RWPE1 (cell line): ENCODE measurements at regions not wholly inside any gene's neighbourhood (a gene's known extent, or its start where the extent isn't known, plus 50 kb on each side); places are given as distances from the start of the nearest gene placed in this dataset.

Experiments
- CTCF ChIA-PET: fragments of 350-600 bp; sonication (Branson Sonifier 250); formaldehyde crosslinking; extraction: SDS; loops from one replicate; lab custom pipeline; 2021; lab: Yijun Ruan, JAX
- POLR2A ChIA-PET: fragments of 400-600 bp; formaldehyde crosslinking; extraction: SDS; loops from one replicate; lab custom pipeline; 2020; ENCODE audit warnings: antibody characterized with exemption; ENCODE audit not compliant: low non-redundant PET; lab: Yijun Ruan, JAX
- DNase-seq: peaks from one replicate; pipeline ENCODE4 v3.0.0; 2012; ENCODE audit warnings: low spot score
- H3K27ac ChIP-seq: fragments of 450-650 bp; 2 replicates; pipeline ENCODE4 v1.5.1; 2017
- TF ChIP-seq, protein P1 (sequence below): fragments of 450-650 bp; conservative IDR thresholded peaks from 2 replicates; pipeline ENCODE4 v1.5.1; 2017; ENCODE audit warnings: low read depth, mild to moderate bottlenecking

GRCh38 chr2:8197825-8198224, 484.0 kb upstream of the ID2 start:
- POLR2A ChIA-PET: no interaction called here
- CTCF ChIA-PET: interaction anchor here (0.5 kb wide), 1 partner anchor 832 kb away, joined by 3 read pairs; no protein-coding TSS in a partner anchor
- no peak for DNase-seq
- TF ChIP-seq, protein P1, sequence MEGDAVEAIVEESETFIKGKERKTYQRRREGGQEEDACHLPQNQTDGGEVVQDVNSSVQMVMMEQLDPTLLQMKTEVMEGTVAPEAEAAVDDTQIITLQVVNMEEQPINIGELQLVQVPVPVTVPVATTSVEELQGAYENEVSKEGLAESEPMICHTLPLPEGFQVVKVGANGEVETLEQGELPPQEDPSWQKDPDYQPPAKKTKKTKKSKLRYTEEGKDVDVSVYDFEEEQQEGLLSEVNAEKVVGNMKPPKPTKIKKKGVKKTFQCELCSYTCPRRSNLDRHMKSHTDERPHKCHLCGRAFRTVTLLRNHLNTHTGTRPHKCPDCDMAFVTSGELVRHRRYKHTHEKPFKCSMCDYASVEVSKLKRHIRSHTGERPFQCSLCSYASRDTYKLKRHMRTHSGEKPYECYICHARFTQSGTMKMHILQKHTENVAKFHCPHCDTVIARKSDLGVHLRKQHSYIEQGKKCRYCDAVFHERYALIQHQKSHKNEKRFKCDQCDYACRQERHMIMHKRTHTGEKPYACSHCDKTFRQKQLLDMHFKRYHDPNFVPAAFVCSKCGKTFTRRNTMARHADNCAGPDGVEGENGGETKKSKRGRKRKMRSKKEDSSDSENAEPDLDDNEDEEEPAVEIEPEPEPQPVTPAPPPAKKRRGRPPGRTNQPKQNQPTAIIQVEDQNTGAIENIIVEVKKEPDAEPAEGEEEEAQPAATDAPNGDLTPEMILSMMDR: no peak
- H3K27ac ChIP-seq: no peak overlapping the region

DNA sequence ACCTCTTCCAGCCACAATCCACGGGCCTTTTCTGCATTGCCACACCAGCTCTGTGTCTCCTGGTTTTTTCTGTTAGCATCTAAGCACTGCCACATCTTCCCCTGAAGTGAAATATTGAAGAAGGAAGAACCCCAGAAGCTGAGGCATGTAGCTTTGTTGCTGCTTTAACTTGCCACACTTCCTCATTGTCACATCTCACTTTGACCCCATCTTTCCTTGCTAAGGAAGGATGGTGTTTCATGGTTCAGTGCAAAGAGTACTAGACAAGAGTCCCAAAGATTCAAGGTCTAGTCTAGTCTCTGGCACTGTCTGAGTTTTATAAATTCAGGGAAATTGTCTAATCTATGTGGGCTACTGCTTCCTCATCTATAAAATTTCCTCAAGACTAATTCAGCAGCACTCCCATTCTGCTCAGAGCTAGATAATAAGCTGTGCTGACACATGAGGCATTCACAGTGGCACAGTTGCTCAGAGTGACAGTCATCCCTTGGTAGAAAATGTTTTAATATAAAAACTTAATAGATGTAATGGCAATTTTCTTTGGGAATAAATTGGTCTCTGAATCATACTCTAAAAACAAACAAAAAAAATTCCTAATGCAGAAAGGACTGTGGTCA, 483.0 kb upstream of the ID2 start:
- TF ChIP-seq, protein P1: no peak
- no peak for DNase-seq
- ChIA-PET CTCF (no interaction called here), POLR2A (no interaction called here)
- H3K27ac ChIP-seq: no peak overlapping the region

- ChIA-PET POLR2A (no interaction called here), CTCF (no interaction called here)
- TF ChIP-seq, protein P1: no peak
- no peak overlapping the region for H3K27ac ChIP-seq
- no peak for DNase-seq
Observed at GRCh38 chr2:8202132-8202531, 479.7 kb upstream of the ID2 start.

DNA sequence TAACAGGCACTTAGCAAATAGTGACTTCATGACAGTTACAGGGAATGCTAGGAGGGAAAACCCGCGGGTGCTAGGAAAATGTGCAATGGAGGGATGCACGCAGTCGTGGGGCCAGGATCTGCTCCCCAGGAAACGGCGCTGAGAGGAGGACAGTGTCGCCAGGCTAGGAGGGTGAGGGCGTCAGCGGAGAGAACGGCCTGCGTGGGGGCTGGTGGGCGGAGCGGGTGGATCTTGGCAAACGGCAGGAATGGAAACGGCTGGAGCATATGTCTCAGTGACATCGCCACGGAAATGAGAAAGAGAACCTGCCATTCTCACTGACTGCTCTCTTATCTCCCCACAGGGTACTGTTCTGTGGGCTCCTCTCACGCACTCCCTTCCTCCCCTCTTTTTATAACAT, 478.5 kb upstream of the ID2 start:
- no peak overlapping the region for H3K27ac ChIP-seq
- ChIA-PET CTCF (no interaction called here), POLR2A (no interaction called here)
- DNase-seq: no peak
- TF ChIP-seq, protein P1: no peak

GRCh38 chr2:8204711-8205110, 477.1 kb upstream of the ID2 start:
- DNase-seq: no peak
- TF ChIP-seq, protein P1: no peak
- ChIA-PET CTCF (interaction anchor here (0.6 kb wide), 1 partner anchor 9 kb away, joined by 5 read pairs; no protein-coding TSS in a partner anchor), POLR2A (no interaction called here)
- no peak overlapping the region for H3K27ac ChIP-seq

DNA sequence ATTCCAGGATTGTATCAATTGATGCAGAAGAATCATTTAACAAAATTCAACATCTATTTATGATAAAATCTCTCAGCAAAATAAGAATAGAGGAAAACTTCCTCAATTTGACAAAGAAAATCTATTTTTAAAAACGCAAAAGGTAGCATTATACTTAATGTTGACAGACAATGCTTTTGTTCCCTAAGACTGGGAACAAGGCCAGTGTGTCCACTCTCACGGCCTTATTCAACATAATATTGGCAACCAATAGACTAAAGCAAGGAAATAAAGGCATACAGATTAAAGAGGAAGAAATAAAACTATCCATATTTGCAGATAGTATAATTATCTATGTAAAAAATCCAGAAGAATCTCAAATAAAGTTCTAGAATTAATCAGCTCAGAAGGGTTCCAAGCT, 472.4 kb upstream of the ID2 start:
- no peak overlapping the region for H3K27ac ChIP-seq
- CTCF ChIA-PET: interaction anchor here (0.7 kb wide), 1 partner anchor 89 kb away, joined by 3 read pairs; no protein-coding TSS in a partner anchor
- TF ChIP-seq, protein P1: no peak
- POLR2A ChIA-PET: no interaction called here
- DNase-seq: no peak
